ENCODE measurements at regions not wholly inside any gene's neighbourhood (a gene's known extent, or its start where the extent isn't known, plus 50 kb on each side); places are given as distances from the start of the nearest gene placed in this dataset.

DNA sequence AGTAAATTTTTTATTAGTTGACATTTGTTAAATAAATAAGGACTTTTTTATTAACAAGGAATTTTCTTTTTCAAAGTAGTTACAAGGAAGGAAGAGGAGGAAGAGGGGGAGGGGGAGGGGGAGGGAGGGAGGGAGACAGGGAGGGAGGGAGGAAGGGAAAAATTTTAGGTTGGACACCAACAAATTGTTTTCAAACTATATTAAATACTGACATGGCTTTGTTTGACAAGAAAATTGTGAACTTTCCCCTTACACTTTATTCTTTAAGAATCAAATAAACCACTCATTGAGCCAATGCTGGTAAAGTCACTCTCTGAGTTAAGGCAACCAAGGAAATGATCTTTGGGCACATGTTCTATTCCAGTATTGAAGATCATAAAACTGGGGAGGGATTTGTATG, 115.7 kb upstream of the PPP2R3A start:
- no peaks in the 10 kb centered on the region for H3K27me3 ChIP-seq
- no peaks in the 10 kb centered on the region for H3K4me1 ChIP-seq
- TF ChIP-seq CTCF (IDR thresholded peaks at IDR 0.05): no peak
- intact Hi-C loops (cut with DNase I): no loop called here
- no peaks in the 10 kb centered on the region for H3K36me3 ChIP-seq
- H3K4me3 ChIP-seq: no peak overlapping the region
- no peak overlapping the region for H3K27ac ChIP-seq
- no peak for DNase-seq (ENCODE audit: low spot score in 2 of 2)
- no peaks in the 10 kb centered on the region for H3K9me3 ChIP-seq

- Histone ChIP-seq H3K9me3 (no peaks in the 10 kb centered on the region), H3K27ac (no peak overlapping the region), H3K4me1 (no peaks in the 10 kb centered on the region), H3K4me3 (no peak overlapping the region), H3K36me3 (no peaks in the 10 kb centered on the region), H3K27me3 (no peaks in the 10 kb centered on the region)
- DNase-seq (ENCODE audit: low spot score in 2 of 2): no peak
- intact Hi-C loops (cut with DNase I): no loop called here
- TF ChIP-seq CTCF (IDR thresholded peaks at IDR 0.05): no peak
Measured at GRCh38 chr3:135851201-135852081, 114.1 kb upstream of the PPP2R3A start.

DNA sequence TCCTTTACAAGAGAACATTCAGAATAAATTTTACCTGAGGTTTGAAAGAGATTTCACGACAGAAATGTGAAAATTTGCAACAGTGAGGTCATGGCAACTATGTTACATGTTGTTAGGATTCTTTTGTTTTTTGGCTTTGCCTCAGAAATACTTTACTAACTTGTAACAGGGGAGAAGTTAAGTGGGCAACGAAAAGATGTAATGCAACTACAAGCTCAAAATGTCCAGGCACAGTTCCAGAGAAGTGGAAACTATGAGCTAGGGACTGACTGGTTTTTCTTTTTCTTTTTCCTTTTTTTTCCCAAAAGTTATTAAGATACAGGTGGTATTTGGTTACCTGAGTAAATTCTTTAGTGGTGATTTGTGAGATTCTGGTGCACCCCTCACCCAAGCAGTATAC, 111.5 kb upstream of the PPP2R3A start:
- H3K4me3 ChIP-seq: no peak overlapping the region
- no peaks in the 10 kb centered on the region for H3K4me1 ChIP-seq
- intact Hi-C loops (cut with DNase I): no loop called here
- no peaks in the 10 kb centered on the region for H3K9me3 ChIP-seq
- no peaks in the 10 kb centered on the region for H3K27me3 ChIP-seq
- H3K36me3 ChIP-seq: no peaks in the 10 kb centered on the region
- TF ChIP-seq CTCF (IDR thresholded peaks at IDR 0.05): no peak
- H3K27ac ChIP-seq: no peak overlapping the region
- DNase-seq (ENCODE audit: low spot score in 2 of 2): no peak

GRCh38 chr3:135860761-135861160, 104.8 kb upstream of the PPP2R3A start:
- Histone ChIP-seq H3K36me3 (no peaks in the 10 kb centered on the region), H3K27me3 (no peaks in the 10 kb centered on the region), H3K4me3 (no peak overlapping the region), H3K4me1 (no peaks in the 10 kb centered on the region), H3K27ac (no peak overlapping the region), H3K9me3 (no peaks in the 10 kb centered on the region)
- intact Hi-C loops (cut with DNase I): no loop called here
- DNase-seq (ENCODE audit: low spot score in 2 of 2): no peak
- TF ChIP-seq CTCF (IDR thresholded peaks at IDR 0.05): no peak

GRCh38 chr3:135862361-135862760, 103.2 kb upstream of the PPP2R3A start:
- no peak overlapping the region for H3K4me3 ChIP-seq
- TF ChIP-seq CTCF (IDR thresholded peaks at IDR 0.05): no peak

More at GRCh38 chr3:135862361-135862760, 103.2 kb upstream of the PPP2R3A start:
- Histone ChIP-seq H3K4me1 (no peaks in the 10 kb centered on the region), H3K27ac (no peak overlapping the region), H3K36me3 (no peaks in the 10 kb centered on the region), H3K27me3 (no peaks in the 10 kb centered on the region), H3K9me3 (no peaks in the 10 kb centered on the region)
- intact Hi-C loops (cut with DNase I): no loop called here
- no peak for DNase-seq (ENCODE audit: low spot score in 2 of 2)

All from ascending aorta (tissue), 2 donors.